HCT116 (cell line): ENCODE measurements at regions not wholly inside any gene's neighbourhood (a gene's known extent, or its start where the extent isn't known, plus 50 kb on each side); places are given as distances from the start of the nearest gene placed in this dataset.

Experiments used
- ATAC-seq: fragments of 200-7000 bp; cut with Tn5 transposase; 2 replicates; pipeline ENCODE4 v1.9.1; 2020; ENCODE audit warnings: mild to moderate bottlenecking, moderate library complexity
- BruUV-seq: library from RNA; stranded (reverse); fragments of 400-500 nt; replicated peaks from 2 replicates; lab custom pipeline; 2021; lab: Mats Ljungman, UMichigan
- CTCF ChIA-PET: fragments of 300-600 bp; sonication (Branson Sonifier 250); formaldehyde crosslinking; loops from one replicate; lab custom pipeline; 2021; ENCODE audit warnings: antibody characterized with exemption; lab: Charles Lee
- POLR2A ChIA-PET: fragments of 300-600, 350-600 bp; sonication (Branson Sonifier 250); formaldehyde crosslinking; loops from one replicate; lab custom pipeline; 2021; ENCODE audit warnings: antibody characterized with exemption; lab: Charles Lee
- RAD21 ChIA-PET, 2 experiments: fragments of 300-600 bp; sonication (Branson Sonifier 250); formaldehyde crosslinking; loops; one replicate each; lab custom pipeline; 2023; ENCODE audit warnings: low total read pairs in 2 of 2; ENCODE audit not compliant: uncharacterized antibody in 2 of 2, unreplicated experiment in 2 of 2, low non-redundant PET in 1 of 2; lab: Charles Lee
- DNase-seq: peaks from one replicate; pipeline ENCODE4 v3.0.0-alpha.2; 2010; ENCODE audit warnings: low read depth, low spot score
- H2AFZ ChIP-seq: fragments of 200-600 bp; shearing (Covaris generic), sonication (generic); 2 replicates; pipeline ENCODE4 v1.6.1; 2017; ENCODE audit warnings: low read depth, mixed run types, mixed read lengths, antibody characterized with exemption, low read length; ENCODE audit not compliant: poor library complexity, severe bottlenecking
- H3K27ac ChIP-seq: 2 replicates; pipeline ENCODE4 v1.5.1; 2012; ENCODE audit warnings: low read depth, low read length
- H3K27me3 ChIP-seq: fragments of 200-600 bp; sonication (generic); 2 replicates; pipeline ENCODE4 v1.6.1; 2016; ENCODE audit warnings: mixed run types, low read length, mixed read lengths; ENCODE audit not compliant: insufficient read depth
- H3K36me3 ChIP-seq, 2 experiments: fragments of 200-500 bp in 1 of 2; fragments of 200-600 bp in 1 of 2; sonication (Bioruptor generic) in 1 of 2; sonication (generic) in 1 of 2; 2 replicates each; pipeline versions ENCODE4 v1.5.1 to v1.6.1; 2014 to 2016; ENCODE audit warnings: low read length in 2 of 2, inconsistent platforms in 1 of 2, mixed read lengths in 1 of 2, mixed run types in 1 of 2; ENCODE audit not compliant: insufficient read depth in 2 of 2, control insufficient read depth in 1 of 2
- H3K4me1 ChIP-seq, 2 experiments: fragments of 200-600 bp in 1 of 2; sonication (generic) in 1 of 2; 2 replicates each; pipeline versions ENCODE4 v1.5.1 to v1.6.1; 2012 to 2017; ENCODE audit warnings: low read length in 2 of 2, inconsistent platforms in 1 of 2, mild to moderate bottlenecking in 1 of 2, mixed read lengths in 1 of 2, mixed run types in 1 of 2, moderate library complexity in 1 of 2; ENCODE audit not compliant: insufficient read depth in 2 of 2, control insufficient read depth in 1 of 2
- H3K4me2 ChIP-seq: fragments of 200-600 bp; sonication (generic); 2 replicates; pipeline ENCODE4 v1.6.1; 2017; ENCODE audit warnings: mixed run types, low read length, mixed read lengths
- H3K4me3 ChIP-seq, 2 experiments: fragments of 200-600 bp in 1 of 2; sonication (generic) in 1 of 2; replicated peaks in 1 of 2; 2 replicates each; pipeline ENCODE4 v1.5.1; 2011 to 2016; ENCODE audit warnings: low read length in 2 of 2, control low read depth in 1 of 2, low read depth in 1 of 2, mild to moderate bottlenecking in 1 of 2, mixed read lengths in 1 of 2, mixed run types in 1 of 2
- H3K79me2 ChIP-seq: fragments of 200-600 bp; sonication (generic); 2 replicates; pipeline ENCODE4 v1.6.1; 2017; ENCODE audit warnings: mild to moderate bottlenecking, mixed run types, low read length, moderate library complexity, mixed read lengths; ENCODE audit not compliant: insufficient read depth
- H3K9ac ChIP-seq: fragments of 200-600 bp; sonication (generic); 2 replicates; pipeline ENCODE4 v1.6.1; 2016; ENCODE audit warnings: low read length, mixed read lengths
- H3K9me2 ChIP-seq: fragments of 200-600 bp; sonication (generic), shearing (Covaris generic); 2 replicates; pipeline ENCODE4 v1.6.1; 2017; ENCODE audit warnings: mixed run types, mild to moderate bottlenecking, moderate library complexity; ENCODE audit not compliant: insufficient read depth
- H3K9me3 ChIP-seq, 2 experiments: fragments of 200-500 bp in 1 of 2; fragments of 200-600 bp in 1 of 2; sonication (Bioruptor generic) in 1 of 2; sonication (generic) in 1 of 2; 2 replicates each; pipeline ENCODE4 v1.6.1; 2014 to 2017; ENCODE audit warnings: low read length in 2 of 2, mixed read lengths in 2 of 2, inconsistent platforms in 1 of 2, low read depth in 1 of 2, mild to moderate bottlenecking in 1 of 2, mixed run types in 1 of 2, moderate library complexity in 1 of 2; ENCODE audit not compliant: control insufficient read depth in 1 of 2, insufficient read depth in 1 of 2
- H4K20me1 ChIP-seq: fragments of 200-600 bp; sonication (generic), shearing (Covaris generic); 2 replicates; pipeline ENCODE4 v1.6.1; 2017; ENCODE audit warnings: mixed run types, mild to moderate bottlenecking, moderate library complexity; ENCODE audit not compliant: insufficient read depth
- ATF3 ChIP-seq: IDR thresholded peaks from 2 replicates; pipeline ENCODE4 v1.6.1; 2012
- CEBPB ChIP-seq: IDR thresholded peaks from 2 replicates; pipeline ENCODE4 v1.6.1; 2012; ENCODE audit warnings: low read depth
- CTCF ChIP-seq, 3 experiments: fragments of 200-600 bp in 1 of 3; sonication (generic) in 1 of 3; IDR thresholded peaks in 2 of 3; conservative IDR thresholded peaks in 1 of 3; 2 replicates each; pipeline ENCODE4 v1.5.1; 2012 to 2017; ENCODE audit warnings: low read depth in 2 of 3, low read length in 2 of 3, antibody characterized with exemption in 1 of 3, borderline replicate concordance in 1 of 3, control low read depth in 1 of 3, mild to moderate bottlenecking in 1 of 3, mixed read lengths in 1 of 3, mixed run types in 1 of 3, moderate library complexity in 1 of 3; ENCODE audit not compliant: insufficient read depth in 1 of 3
- EZH2 ChIP-seq: fragments of 200-600 bp; sonication (generic); IDR thresholded peaks from 2 replicates; pipeline ENCODE4 v1.6.1; 2017; ENCODE audit warnings: antibody characterized with exemption, mixed run types
- EZH2phosphoT487 ChIP-seq: fragments of 200-600 bp; IDR thresholded peaks from 2 replicates; pipeline ENCODE4 v1.6.1; 2018; ENCODE audit warnings: antibody characterized with exemption, borderline replicate concordance
- POLR2A ChIP-seq: IDR thresholded peaks from 2 replicates; pipeline ENCODE4 v1.7.0; 2011; ENCODE audit warnings: borderline replicate concordance; ENCODE audit not compliant: insufficient read depth, insufficient read length; ENCODE audit errors: extremely low read depth
- POLR2AphosphoS5 ChIP-seq: IDR thresholded peaks from 2 replicates; pipeline ENCODE4 v1.6.1; 2011; ENCODE audit warnings: mild to moderate bottlenecking, low read depth, low read length, moderate library complexity
- SP1 ChIP-seq: IDR thresholded peaks from 2 replicates; pipeline ENCODE4 v1.6.1; 2012; ENCODE audit warnings: low read depth
- TCF7L2 ChIP-seq: IDR thresholded peaks from 2 replicates; pipeline ENCODE4 v1.7.0; 2011; ENCODE audit warnings: borderline replicate concordance, inconsistent platforms; ENCODE audit not compliant: insufficient read depth, insufficient read length; ENCODE audit errors: extremely low read depth
- ZBTB33 ChIP-seq: IDR thresholded peaks from 2 replicates; pipeline ENCODE4 v1.6.1; 2011; ENCODE audit warnings: mild to moderate bottlenecking, low read length, moderate library complexity; ENCODE audit not compliant: insufficient replicate concordance; ENCODE audit errors: extremely low read depth
- ZFX ChIP-seq: fragments of 450-650 bp; IDR thresholded peaks from 2 replicates; pipeline ENCODE4 v1.6.1; 2017
- intact Hi-C: fragments of 100-400 bp; cut with micrococcal nuclease; formaldehyde crosslinking; loops from 2 replicates; pipeline ENCODE4 v1.10.0; 2022

GRCh38 chr3:18019161-18019495, 276.7 kb upstream of the TBC1D5 start (continued):
- TF ChIP-seq CTCF (IDR thresholded peaks at IDR 0.05 in 2 of 3, conservative IDR thresholded peaks at IDR 0.05 in 1 of 3; ENCODE audit: borderline replicate concordance in 1 of 3, insufficient read depth in 1 of 3, low read depth in 2 of 3, low read length in 2 of 3) = no peak

GRCh38 chr3:18018491-18019160, 276.2 kb upstream of the TBC1D5 start:
- Histone ChIP-seq H3K79me2 (no peaks in the 10 kb centered on the region), H3K9me2 (no peaks in the 10 kb centered on the region), H3K27me3 (no peaks in the 10 kb centered on the region), H4K20me1 (no peaks in the 10 kb centered on the region), H3K27ac (no peak overlapping the region), H3K4me1 (no peaks in the 10 kb centered on the region), H3K36me3 (no peaks in the 10 kb centered on the region), H3K9ac (no peak overlapping the region), H3K4me3 (no peak overlapping the region), H3K9me3 (no peaks in the 10 kb centered on the region), H2AFZ (no peak overlapping the region), H3K4me2 (no peak overlapping the region)
- DNase-seq = no peak
- intact Hi-C loops = no loop called here
- ChIA-PET RAD21 (no interaction called here), CTCF (no interaction called here), POLR2A (no interaction called here)
- ATAC-seq = no peak
- no TSS peak for BruUV-seq
- TF ChIP-seq ZFX (no peak), EZH2 (no peak), CEBPB (no peak), ZBTB33 (no peak), POLR2AphosphoS5 (no peak), EZH2phosphoT487 (no peak), CTCF (IDR thresholded peaks at IDR 0.05 in 2 of 3, conservative IDR thresholded peaks at IDR 0.05 in 1 of 3; ENCODE audit: borderline replicate concordance in 1 of 3, insufficient read depth in 1 of 3, low read depth in 2 of 3, low read length in 2 of 3) (no peak), ATF3 (no peak), TCF7L2 (no peak), SP1 (no peak), POLR2A (no peak)
